C1 segment of cervical spinal cord (tissue), 14 donors: ENCODE measurements at regions not wholly inside any gene's neighbourhood (a gene's known extent, or its start where the extent isn't known, plus 50 kb on each side); places are given as distances from the start of the nearest gene placed in this dataset.

ENCODE experiments used
- DNase-seq, 14 donors: peaks; one replicate each; lab custom pipeline; 2025; lab: John Stamatoyannopoulos, UW

- DNase-seq = no peak
Measured at GRCh38 chr6:91569071-91569470, 982.2 kb upstream of the MAP3K7 start.

GRCh38 chr6:91566467-91566866, 979.6 kb upstream of the MAP3K7 start:
- DNase-seq = no peak

GRCh38 chr6:91565207-91565606, 978.3 kb upstream of the MAP3K7 start:
- DNase-seq = no peak

GRCh38 chr6:91562955-91563354, 976.1 kb upstream of the MAP3K7 start:
- DNase-seq = no peak

- DNase-seq = no peak
Measured at GRCh38 chr6:91560409-91560808, 973.5 kb upstream of the MAP3K7 start.

- no peak for DNase-seq
Measured at GRCh38 chr6:91540902-91541301, 954.0 kb upstream of the MAP3K7 start.

GRCh38 chr6:91539456-91539855, 952.6 kb upstream of the MAP3K7 start:
- no peak for DNase-seq

GRCh38 chr6:91538622-91539021, 951.8 kb upstream of the MAP3K7 start:
- DNase-seq = no peak

- DNase-seq = no peak
Measured at GRCh38 chr6:91534614-91535013, 947.7 kb upstream of the MAP3K7 start.

GRCh38 chr6:91523511-91523910, 936.6 kb upstream of the MAP3K7 start:
- DNase-seq = no peak

- DNase-seq = no peak
Measured at GRCh38 chr6:91521999-91522398, 935.1 kb upstream of the MAP3K7 start.

- DNase-seq = no peak
Measured at GRCh38 chr6:91509711-91510110, 922.8 kb upstream of the MAP3K7 start.

- DNase-seq = no peak
Measured at GRCh38 chr6:91509039-91509438, 922.2 kb upstream of the MAP3K7 start.

- no peak for DNase-seq
Measured at GRCh38 chr6:91506509-91506908, 919.6 kb upstream of the MAP3K7 start.

- no peak for DNase-seq
Measured at GRCh38 chr6:91505199-91505598, 918.3 kb upstream of the MAP3K7 start.

- no peak for DNase-seq
Measured at GRCh38 chr6:91501930-91502329, 915.1 kb upstream of the MAP3K7 start.

GRCh38 chr6:91500689-91501303, 913.9 kb upstream of the MAP3K7 start:
- no peak for DNase-seq

GRCh38 chr6:91498576-91498975, 911.7 kb upstream of the MAP3K7 start:
- no peak for DNase-seq

GRCh38 chr6:91497770-91498169, 910.9 kb upstream of the MAP3K7 start:
- DNase-seq = no peak

GRCh38 chr6:91490671-91491301, 903.9 kb upstream of the MAP3K7 start:
- DNase-seq = no peak

GRCh38 chr6:91487696-91488392, 901.0 kb upstream of the MAP3K7 start:
- no peak for DNase-seq

GRCh38 chr6:91486200-91486599, 899.3 kb upstream of the MAP3K7 start:
- DNase-seq = no peak

- no peak for DNase-seq
Measured at GRCh38 chr6:91485047-91485446, 898.2 kb upstream of the MAP3K7 start.
